ENCODE measurements at regions not wholly inside any gene's neighbourhood (a gene's known extent, or its start where the extent isn't known, plus 50 kb on each side); places are given as distances from the start of the nearest gene placed in this dataset.
"Not testable (repeated sequence)": the region's sequence is repeated elsewhere in the genome, so short reads cannot be mapped to it uniquely, and the experiment has no call there.

DNA sequence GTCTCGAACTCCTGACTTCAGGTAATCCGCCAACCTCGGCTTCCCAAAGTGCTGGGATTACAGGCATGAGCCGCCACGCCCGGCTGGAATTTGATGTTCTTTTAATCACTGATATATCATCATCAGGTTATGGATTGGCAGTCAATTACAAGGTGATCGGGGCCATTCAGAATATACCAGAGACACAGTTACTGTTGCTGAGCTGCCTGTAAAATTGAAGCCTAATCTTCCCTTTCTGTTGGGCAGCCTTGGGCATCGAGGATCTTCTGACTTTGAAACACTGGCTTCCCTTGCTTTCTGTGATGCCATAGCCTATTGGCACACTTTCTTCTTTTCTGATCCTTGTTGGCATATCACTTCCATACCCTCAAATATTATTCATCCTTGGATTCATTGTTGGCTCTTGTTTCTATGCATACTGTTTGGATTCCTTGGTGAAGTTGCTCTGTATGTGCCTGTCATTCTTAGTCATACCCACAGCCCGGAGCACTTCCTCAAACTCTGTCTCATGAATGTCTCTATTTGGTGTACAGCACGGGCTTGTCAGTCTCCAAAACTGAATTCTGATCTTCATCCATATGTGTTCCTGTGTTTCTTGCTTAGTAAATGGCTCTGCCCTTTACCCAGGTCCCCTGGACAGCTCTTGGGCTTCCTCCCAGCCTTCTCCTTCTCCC, 85.6 kb upstream of the CRYM start:
- not testable (repeated sequence) for DNase-seq (ENCODE audit: low spot score)

DNA sequence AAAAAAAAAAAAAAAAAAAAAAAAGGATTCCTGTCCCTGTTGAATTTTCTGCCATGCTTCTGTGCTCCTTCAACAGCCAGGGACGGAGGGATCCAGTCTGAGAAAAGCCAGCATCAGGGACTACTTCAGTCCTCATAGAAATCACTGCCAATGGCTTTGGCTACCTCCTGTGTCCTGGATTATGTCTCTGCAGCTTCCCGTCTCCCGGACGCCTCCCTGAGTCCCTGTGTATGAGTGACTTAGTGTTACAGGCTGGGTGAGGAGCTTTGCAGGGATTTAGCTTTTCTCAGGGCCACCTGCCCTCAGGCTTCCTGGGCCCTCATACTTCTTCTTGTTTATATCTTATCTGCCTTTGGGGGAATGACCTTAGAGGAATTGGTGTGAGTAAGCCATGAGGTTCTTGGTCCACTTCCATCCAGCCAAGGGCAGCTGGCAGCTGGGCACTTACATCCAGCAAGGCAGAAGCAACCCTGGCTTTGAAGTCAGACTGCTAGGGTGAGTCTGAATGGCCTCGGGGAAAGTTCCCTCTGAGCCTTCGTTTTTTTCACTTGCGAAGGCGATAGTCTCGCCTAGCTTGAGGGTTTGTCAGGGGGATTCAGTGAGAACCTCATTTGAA, 83.6 kb upstream of the CRYM start:
- DNase-seq (ENCODE audit: low spot score) = not testable (repeated sequence)

DNA sequence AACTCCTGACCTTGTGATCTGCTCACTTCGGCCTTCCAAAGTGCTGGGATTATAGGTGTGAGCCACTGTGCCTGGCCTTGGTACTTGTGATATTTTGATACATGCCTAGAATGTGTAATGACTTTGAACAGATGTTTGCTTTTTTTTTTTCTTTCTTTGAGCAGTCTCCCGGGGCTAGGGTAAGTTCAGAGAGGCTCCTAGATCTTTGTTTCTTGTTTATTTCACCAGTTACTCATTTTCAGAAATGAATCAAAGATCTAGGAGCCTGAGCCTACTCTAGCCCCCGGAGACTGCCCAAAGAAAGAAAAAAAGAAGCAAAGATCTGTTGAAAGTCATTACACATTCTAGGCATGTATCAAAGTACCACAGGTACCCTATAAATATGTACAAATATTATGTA, 83.0 kb upstream of the CRYM start:
- DNase-seq (ENCODE audit: low spot score) = not testable (repeated sequence)

DNA sequence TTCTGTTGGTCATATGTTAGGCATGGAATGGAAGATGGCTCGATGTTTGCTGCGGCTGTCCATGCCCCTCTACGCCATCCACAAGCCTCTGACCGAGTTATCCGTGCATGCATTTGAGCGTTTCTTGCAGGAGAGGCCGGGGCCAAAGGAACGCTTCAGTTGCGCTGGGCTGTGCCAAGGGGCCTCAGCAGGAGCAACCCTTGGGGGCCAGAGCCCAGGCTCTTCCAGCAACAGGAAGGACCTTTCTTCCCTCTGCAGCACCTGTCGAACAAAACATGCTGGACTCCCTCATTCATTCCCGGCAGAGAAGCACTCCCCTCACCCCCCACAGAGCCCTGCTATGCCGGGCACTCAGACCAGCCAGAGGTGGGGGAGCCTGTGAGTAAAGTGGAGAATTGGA, 81.4 kb upstream of the CRYM start:
- not testable (repeated sequence) for DNase-seq (ENCODE audit: low spot score)

DNA sequence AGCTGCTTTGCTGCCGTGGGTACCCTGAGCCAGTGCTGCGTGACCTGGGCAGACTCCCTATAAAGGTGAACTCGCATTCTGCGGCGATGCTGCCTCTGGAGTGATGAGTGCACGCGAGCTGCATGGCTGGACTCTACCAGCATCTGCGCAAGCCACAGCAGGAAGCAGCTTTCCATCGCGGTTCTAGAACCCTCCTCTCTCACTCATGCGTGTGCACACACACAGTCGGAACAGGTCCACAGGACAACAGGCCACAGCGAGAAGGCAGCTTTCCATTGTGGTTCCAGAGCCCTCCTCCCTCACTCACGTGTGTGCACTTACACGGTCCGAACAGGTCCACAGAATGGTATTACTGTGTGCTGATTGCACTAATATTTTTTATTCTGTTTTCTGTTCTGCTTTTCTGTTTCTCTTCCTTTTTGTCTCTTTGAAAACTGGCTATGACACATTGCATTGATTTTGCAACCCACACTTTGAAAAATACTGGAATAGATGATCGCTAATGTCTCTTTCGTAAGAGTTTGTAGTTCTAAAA, 80.2 kb upstream of the CRYM start:
- DNase-seq (ENCODE audit: low spot score) = not testable (repeated sequence)

DNA sequence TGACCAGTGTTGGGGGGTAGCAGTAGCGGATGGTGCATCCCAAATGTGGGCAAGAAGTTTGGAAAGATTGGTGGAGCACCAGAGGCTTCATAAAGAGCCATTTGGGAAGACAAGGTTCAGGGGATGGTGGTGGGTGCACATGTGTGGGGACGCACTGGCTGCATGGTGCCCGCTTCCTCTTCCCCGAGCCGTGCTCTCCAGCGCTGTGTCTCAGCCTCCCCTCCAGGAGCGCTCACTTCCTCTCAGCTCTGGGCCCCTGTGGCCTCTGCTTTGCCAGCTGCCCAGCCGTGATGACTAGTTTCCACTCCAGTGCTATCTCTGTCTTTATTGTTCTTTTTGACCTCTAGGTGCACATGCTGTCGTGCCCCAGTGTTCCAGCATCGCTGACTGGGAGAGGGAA, 78.2 kb upstream of the CRYM start:
- not testable (repeated sequence) for DNase-seq (ENCODE audit: low spot score)

DNA sequence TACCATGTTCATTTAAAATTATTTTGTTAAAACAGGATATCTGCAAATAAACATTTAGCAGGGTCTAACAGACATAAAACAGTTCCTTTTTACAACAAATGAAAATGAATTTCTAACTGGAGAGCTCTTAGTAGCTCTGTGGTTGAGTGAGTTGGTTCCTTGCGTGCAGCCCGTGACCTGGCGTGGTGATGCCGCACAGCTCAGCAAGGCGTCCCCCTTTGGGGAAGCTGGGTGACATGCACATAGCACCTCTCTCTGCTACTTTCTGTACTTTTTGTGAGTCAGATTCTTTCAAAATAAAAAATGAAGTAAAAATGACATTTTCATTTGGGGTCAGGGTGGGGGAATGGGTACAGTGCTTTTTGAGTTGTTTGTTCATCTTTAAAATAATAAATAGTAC, 73.3 kb upstream of the CRYM start:
- not testable (repeated sequence) for DNase-seq (ENCODE audit: low spot score)

DNA sequence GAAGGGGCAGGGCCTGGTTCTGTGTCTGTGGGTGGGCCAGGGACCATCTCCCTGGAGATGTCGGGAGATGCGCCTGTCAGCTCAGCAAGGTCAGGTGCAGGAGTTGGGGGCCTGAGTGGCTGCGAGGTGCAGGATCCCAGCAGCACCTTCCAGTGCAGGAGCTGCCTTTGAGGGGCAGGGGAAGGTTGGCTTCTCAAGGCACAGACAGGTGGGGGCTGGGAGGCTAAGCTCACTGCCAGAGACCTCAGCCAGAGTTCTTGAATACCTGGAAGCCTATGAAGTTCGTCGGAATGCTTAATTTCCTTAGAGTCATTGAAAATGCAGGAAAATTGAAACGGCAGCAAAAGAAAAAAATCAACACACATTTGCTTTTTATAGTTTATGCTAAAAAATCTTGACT, 72.8 kb upstream of the CRYM start:
- not testable (repeated sequence) for DNase-seq (ENCODE audit: low spot score)

DNA sequence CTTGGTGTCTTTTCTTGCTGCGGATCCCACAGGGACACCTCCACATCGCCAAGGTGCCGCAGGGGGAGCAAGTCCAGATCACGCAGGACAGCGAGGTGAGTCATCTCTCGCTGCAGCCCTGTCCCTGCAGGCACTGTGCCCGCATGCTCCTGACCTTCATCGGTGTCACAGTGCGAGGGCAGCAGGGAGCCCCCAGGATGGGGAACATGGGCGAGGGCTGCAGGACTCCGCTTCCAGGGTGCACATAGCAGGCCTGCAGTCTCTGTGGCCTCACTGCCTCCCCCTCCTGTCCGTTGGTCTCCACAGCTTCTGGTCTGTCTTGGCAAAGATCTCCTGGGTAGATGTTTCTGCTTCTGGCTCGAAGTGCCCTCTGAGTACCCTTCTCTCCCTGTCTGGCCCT, 71.2 kb upstream of the CRYM start:
- not testable (repeated sequence) for DNase-seq (ENCODE audit: low spot score)

DNA sequence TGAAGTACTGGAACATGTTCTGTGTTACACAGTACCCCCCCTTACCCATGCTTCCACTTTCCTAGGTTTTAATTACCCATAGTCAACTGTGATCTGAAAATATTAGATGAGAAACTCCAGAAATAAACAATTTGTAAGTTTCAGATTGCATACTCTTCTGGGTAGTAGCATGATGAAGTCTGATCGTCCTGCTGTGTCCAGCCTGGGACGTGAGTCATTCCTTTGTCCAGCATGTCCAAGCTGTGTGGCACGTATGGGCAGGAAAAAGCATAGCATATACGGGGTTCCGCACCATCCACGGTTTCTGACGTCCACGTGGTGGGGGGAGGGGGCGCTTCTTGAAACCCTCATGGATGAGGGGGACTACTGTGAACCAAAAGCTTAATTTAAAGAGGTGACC, 70.7 kb upstream of the CRYM start:
- not testable (repeated sequence) for DNase-seq (ENCODE audit: low spot score)

DNA sequence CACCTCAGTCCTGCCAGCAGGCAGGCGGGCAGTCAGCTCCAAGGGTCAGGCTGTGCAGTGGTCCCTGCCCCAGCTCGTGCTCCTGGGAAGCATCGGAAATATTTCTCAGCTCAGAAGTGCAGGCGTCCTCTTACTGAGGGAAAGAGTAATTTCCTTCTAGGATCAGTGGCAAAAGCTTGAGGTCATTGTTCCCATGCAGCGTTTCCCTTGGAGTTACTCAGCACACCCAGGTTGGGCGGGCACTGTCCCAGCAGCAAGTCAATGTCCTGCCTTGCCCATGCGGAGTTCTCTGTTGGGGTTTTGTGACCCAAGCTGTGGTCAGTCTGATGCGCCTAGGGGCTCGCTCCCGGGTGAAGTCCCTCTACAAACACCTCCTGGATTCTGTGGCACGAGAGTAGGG, 69.4 kb upstream of the CRYM start:
- DNase-seq (ENCODE audit: low spot score) = not testable (repeated sequence)

DNA sequence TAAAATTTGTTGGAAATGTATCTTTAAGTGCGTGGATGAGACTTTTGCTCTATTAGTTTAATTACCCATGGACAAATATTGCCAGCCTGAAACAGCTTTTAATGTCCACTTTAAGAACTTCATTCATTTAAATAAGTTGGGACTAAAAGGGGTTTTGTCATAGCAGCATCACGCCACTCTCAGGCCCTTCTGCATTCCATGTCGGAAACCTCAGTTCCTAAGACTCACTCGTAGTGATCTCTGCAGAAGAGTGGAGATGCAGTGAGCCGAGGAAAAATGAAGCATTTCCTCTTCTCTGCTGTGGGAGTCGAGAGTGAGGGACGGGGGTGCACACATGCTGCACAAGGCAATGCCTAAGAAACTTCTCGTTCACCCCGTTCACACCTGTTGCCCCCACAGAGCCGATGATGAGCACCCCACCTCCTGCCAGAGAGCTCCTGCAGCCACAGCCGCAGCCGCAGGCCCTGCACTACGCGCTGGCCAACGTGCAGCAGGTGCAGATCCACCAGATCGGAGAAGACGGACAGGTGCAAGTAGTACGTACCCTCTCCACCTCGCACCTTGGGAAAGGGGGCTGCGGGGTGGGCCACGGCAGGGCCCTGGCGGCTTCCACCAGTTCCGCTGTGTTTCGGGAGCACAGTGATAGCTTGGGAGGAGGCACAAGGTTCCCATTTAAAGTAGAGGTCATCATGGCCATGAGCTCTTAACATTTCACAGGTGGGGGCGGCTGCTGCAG, 68.8 kb upstream of the CRYM start:
- not testable (repeated sequence) for DNase-seq (ENCODE audit: low spot score)

DNA sequence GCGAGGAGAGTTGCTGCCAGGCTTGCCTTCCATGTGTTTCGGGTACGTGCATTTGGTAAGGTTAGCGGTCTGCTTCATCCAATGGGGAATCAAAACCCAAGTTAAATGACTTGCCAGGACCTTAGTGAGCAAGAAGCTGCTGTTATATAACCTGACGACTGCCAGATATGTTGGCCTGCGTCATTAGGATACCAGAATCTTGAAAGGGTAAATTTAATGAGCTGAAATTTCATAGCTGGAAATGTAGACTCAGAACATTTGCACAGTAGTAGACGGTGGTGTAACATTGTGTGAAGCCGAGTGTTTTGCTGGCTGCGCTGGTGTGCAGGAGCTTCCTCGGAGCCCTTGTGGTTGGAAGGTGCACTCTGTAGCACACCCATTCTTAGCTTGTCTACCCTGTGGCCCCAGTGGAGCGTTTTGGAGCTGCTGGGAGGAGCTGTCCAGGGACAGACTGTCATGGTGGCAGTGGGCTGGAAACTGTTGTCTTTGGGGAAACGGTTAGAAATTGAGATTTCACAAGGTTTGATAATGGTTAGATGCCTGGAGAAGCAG, 66.3 kb upstream of the CRYM start:
- DNase-seq (ENCODE audit: low spot score) = not testable (repeated sequence)

DNA sequence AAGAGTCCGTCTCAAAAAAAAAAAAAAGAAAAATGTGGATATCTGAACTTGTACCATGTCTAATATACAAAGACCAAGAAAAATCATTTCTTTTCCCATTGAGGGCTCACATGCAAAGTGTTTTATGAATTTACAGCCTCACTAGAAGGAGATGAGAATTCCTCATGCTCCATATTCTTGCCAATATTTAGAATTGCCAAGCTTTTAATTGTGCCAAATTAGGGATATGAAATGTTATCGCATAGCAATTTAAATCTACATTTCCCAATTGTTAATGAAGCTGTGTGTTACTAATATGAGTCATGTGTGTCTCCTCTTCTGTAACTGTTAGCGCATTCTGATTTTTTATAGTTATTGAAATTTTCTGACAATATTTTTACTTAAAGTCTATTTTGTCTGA, 63.0 kb upstream of the CRYM start:
- DNase-seq (ENCODE audit: low spot score) = no peak

DNA sequence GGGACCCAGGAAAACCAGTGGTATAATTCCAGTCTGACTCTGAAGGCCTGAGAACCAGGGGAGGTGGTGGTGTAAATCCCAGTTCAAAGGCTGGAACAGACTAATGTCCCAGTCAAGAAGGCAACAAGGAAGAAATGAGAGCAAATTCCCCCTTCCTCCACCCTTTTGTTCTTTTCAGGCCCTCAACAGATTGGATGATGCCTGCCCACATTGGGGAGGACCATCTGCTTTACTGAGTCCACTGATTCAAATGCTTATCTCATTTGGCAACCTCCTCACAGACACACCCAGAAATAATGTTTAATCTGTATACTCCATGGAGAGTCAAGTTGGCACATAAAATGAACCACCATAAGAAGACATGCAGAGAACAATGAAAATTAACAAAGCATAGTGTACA, 61.9 kb upstream of the CRYM start:
- no peak for DNase-seq (ENCODE audit: low spot score)

DNA sequence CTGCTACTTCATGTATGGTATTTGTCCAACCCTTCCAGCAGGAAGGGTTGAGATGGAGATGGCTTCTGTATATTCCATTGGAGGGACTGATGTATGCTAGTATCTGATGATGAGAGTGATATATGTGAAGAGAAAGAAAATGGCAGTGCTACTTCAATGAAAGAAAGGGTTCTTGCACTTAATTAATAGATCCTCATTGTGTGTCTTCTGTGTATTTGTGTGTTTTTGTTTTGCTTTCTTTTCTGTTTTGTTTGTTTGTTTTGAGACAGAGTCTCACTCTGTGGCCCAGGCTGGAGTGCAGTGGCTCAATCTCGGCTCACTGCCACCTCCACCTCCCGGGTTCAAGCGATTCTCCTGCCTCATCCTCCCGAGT, 61.2 kb upstream of the CRYM start:
- no peak for DNase-seq (ENCODE audit: low spot score)

DNA sequence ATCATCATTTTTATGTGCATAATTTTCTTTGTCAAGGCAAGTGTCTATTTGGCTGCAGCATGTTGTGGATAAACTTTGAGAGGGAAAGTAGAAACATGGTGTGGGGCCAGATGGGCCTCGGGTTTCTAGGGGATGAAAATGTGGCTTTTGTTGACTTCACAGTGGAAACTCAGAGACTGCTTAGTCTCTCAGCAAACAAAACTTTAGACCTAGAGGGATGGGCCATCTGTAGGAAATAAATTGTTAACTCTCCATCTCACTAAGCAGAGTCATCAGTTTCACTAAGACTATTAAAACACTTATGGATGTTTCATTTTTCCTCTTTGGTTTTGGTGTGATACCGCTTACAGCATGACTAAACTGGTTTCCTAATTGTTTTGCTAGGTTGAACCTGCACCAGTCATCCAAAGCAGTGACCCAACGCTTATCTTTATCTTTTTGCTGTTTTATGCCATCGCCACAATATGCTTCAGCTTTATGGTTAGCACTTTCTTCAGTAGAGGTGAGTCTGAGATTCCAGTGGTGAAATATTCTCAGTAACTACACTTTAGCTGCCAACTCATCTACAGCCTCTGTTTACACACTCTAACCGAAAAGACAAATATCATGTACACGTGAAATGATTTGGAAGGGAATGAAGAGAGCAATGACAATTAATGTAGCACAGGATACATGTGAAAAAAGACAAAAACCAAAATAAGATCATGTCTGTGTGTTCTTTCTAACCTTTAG, 60.6 kb upstream of the CRYM start:
- DNase-seq (ENCODE audit: low spot score) = peak; percentile 60

DNA sequence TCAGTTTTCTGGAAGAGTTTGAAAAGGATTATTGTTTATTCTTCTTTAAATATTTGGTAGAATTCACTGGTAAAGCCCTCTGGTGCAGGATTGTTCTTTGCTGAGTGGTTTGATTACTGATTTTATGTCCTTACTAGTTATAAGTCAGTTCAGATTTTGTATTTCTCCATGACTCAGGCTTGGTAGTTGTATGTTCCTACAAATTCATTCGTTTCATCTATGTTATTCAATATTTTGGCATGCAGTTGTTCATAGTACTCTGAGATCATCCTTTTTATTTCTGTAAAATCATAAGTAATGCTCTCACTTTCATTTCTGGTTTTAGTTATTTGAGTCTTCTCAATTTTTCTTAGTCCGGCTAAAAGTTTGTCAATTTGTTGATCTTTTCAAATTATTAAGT, 58.1 kb upstream of the CRYM start:
- no peak for DNase-seq (ENCODE audit: low spot score)

DNA sequence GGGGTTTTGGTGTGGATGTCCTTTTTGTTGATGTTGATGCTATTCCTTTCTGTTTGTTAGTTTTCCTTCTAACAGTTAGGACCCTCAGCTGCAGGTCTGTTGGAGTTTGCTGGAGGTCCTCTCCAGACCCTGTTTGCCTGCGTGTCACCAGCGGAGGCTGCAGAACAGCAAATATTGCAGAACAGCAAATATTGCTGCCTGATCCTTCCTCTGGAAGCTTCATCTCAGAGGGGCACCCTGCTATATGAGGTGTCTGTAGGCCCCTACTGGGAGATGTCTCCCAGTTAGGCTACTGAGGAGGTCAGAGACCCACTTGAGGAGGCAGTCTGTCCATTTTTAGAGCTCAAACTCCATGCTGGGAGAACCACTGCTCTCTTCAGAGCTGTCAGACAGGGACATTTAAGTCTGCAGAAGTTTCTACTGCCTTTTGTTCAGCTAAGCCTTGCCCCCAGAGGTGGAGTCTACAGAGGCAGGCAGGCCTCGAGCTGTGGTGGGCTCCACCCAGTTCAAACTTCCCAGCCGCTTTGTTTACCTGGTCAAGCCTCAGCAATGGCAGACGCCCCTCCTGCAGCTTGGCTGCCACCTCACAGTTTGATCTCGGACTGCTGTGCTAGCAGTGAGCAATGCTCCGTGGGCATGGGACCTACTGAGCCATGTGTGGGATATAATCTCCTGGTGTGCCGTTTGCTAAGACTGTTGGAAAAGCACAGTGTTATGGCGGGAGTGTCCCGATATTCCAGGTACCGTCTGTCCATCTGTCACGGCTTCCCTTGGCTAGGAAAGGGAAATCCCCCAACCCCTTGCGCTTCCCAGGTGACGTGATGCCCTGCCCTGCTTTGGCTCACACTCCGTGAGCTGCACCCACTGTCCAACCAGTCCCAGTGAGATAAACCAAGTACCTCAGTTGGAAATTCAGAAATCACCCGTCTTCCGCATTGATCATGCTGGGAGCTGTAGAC, 56.4 kb upstream of the CRYM start:
- DNase-seq (ENCODE audit: low spot score) = not testable (repeated sequence)

DNA sequence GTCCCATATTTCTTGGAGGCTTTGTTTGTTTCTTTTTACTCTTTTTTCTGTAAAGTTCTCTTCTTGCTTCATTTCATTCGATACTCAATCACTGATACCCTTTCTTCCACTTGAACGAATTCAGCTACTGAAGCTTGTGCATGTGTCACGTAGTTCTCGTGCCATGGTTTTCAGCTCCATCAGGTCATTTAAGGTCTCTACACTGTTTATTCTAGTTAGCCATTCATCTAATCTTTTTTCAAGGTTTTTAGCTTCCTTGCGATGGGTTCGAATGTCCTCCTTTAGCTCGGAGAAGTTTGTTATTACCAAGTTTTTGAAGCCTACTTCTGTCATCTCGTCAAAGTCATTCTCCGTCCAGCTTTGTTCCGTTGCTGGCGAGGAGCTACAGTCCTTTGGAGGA, 55.6 kb upstream of the CRYM start:
- not testable (repeated sequence) for DNase-seq (ENCODE audit: low spot score)
